ENCODE measurements at regions not wholly inside any gene's neighbourhood (a gene's known extent, or its start where the extent isn't known, plus 50 kb on each side); places are given as distances from the start of the nearest gene placed in this dataset.

GRCh38 chr9:129473523-129474244 is 147.2 kb downstream of the C9orf50 start:
- no peak for DNase-seq
- intact Hi-C loops (cut with DNase I): no loop called here
- TF ChIP-seq CTCF (IDR thresholded peaks at IDR 0.05): no peak
- TF ChIP-seq POLR2A (IDR thresholded peaks at IDR 0.05): no peak
- Histone ChIP-seq H3K9me3 (no peaks in the 10 kb centered on the region), H3K27ac (no peak overlapping the region), H3K4me3 (no peak overlapping the region), H3K4me1 (peaks cover 0 to 4% (median 0%) of the 10 kb centered on the region in 4 donors), H3K36me3 (no peaks in the 10 kb centered on the region), H3K27me3 (no peaks in the 10 kb centered on the region)
- 28% methylated on average over 8 of the region's 15 CpGs for WGBS (ENCODE audit: insufficient coverage, low coverage, low lambda C conversion rate, missing lambda C conversion rate)
- ATAC-seq: peak in 1 of 4 donors; percentile 74

- ATAC-seq (no peak), DNase-seq (no peak)
- Histone ChIP-seq H3K4me3 (no peak overlapping the region), H3K27me3 (no peaks in the 10 kb centered on the region), H3K27ac (no peak overlapping the region), H3K4me1 (peaks cover 0 to 4% (median 0%) of the 10 kb centered on the region in 4 donors), H3K9me3 (no peaks in the 10 kb centered on the region), H3K36me3 (no peaks in the 10 kb centered on the region)
- intact Hi-C loops (cut with DNase I): no loop called here
- no peak for TF ChIP-seq POLR2A (IDR thresholded peaks at IDR 0.05)
- no peak for TF ChIP-seq CTCF (IDR thresholded peaks at IDR 0.05)
- 37% methylated on average over 4 of the region's 6 CpGs for WGBS (ENCODE audit: insufficient coverage, low coverage, low lambda C conversion rate, missing lambda C conversion rate)
Observed at GRCh38 chr9:129472651-129473102, 148.2 kb downstream of the C9orf50 start.

- H3K4me3 ChIP-seq: no peak overlapping the region
- no peaks in the 10 kb centered on the region for H3K27me3 ChIP-seq
- DNase-seq (no peak), ATAC-seq (no peak)
- H3K36me3 ChIP-seq: no peaks in the 10 kb centered on the region
- peaks cover 0 to 4% (median 0%) of the 10 kb centered on the region in 4 donors for H3K4me1 ChIP-seq
- WGBS (ENCODE audit: insufficient coverage, low coverage, low lambda C conversion rate, missing lambda C conversion rate): 69% methylated on average over 3 of the region's 5 CpGs
- H3K27ac ChIP-seq: no peak overlapping the region
- H3K9me3 ChIP-seq: no peaks in the 10 kb centered on the region
- intact Hi-C loops (cut with DNase I): no loop called here
- TF ChIP-seq CTCF (IDR thresholded peaks at IDR 0.05) (no peak), POLR2A (IDR thresholded peaks at IDR 0.05) (no peak)
Observed at GRCh38 chr9:129471201-129472019, 149.5 kb downstream of the C9orf50 start.

- TF ChIP-seq POLR2A (IDR thresholded peaks at IDR 0.05): no peak
- TF ChIP-seq CTCF (IDR thresholded peaks at IDR 0.05): no peak
- DNase-seq (no peak), ATAC-seq (no peak)
- WGBS (ENCODE audit: insufficient coverage, low coverage, low lambda C conversion rate, missing lambda C conversion rate): 96% methylated on average over 3 of the region's 6 CpGs
- Histone ChIP-seq H3K4me1 (peaks cover 0 to 4% (median 0%) of the 10 kb centered on the region in 4 donors), H3K27me3 (no peaks in the 10 kb centered on the region), H3K36me3 (no peaks in the 10 kb centered on the region), H3K9me3 (no peaks in the 10 kb centered on the region), H3K4me3 (no peak overlapping the region), H3K27ac (no peak overlapping the region)
- intact Hi-C loops (cut with DNase I): no loop called here
Observed at GRCh38 chr9:129469988-129470316, 150.9 kb downstream of the C9orf50 start.
